Spleen (tissue), 11 donors: ENCODE measurements at regions not wholly inside any gene's neighbourhood (a gene's known extent, or its start where the extent isn't known, plus 50 kb on each side); places are given as distances from the start of the nearest gene placed in this dataset.

ENCODE experiments used
- DNase-seq: peaks from one replicate; pipeline ENCODE4 v3.0.0-alpha.2; 2020
- H3K27ac ChIP-seq, 8 donors: fragments of 200-600 bp; sonication (generic) in 7 of 8; 1 replicate in 4 of 8; 2 replicates in 4 of 8; pipeline versions ENCODE4 v1.5.0 to v1.8.0; 2016 to 2021; ENCODE audit warnings: inconsistent platforms in 4 of 8, mild to moderate bottlenecking in 4 of 8, moderate library complexity in 1 of 8
- H3K27me3 ChIP-seq, 7 donors: fragments of 200-600 bp; sonication (generic) in 6 of 7; replicated peaks in 1 of 7; 1 replicate in 4 of 7; 2 replicates in 3 of 7; pipeline versions ENCODE4 v1.5.0 to v1.8.0; 2016 to 2021; ENCODE audit warnings: inconsistent platforms in 3 of 7, mild to moderate bottlenecking in 1 of 7
- H3K36me3 ChIP-seq, 6 donors: fragments of 200-600 bp; sonication (generic) in 5 of 6; 1 replicate in 4 of 6; 2 replicates in 2 of 6; pipeline versions ENCODE4 v1.5.0 to v1.8.0; 2016 to 2021; ENCODE audit warnings: inconsistent platforms in 2 of 6
- H3K4me1 ChIP-seq, 6 donors: fragments of 200-600 bp; sonication (generic) in 5 of 6; 1 replicate in 3 of 6; 2 replicates in 3 of 6; pipeline versions ENCODE4 v1.5.0 to v1.8.0; 2016 to 2021; ENCODE audit warnings: inconsistent platforms in 3 of 6
- H3K4me3 ChIP-seq, 8 donors: fragments of 200-600 bp; sonication (generic) in 7 of 8; 1 replicate in 4 of 8; 2 replicates in 4 of 8; pipeline versions ENCODE4 v1.5.0 to v1.8.0; 2016 to 2021; ENCODE audit warnings: inconsistent platforms in 4 of 8, mild to moderate bottlenecking in 4 of 8, moderate library complexity in 2 of 8
- H3K9me3 ChIP-seq, 8 donors: fragments of 200-600 bp; sonication (generic) in 7 of 8; 1 replicate in 4 of 8; 2 replicates in 4 of 8; pipeline versions ENCODE4 v1.5.0 to v1.8.0; 2016 to 2021; ENCODE audit warnings: inconsistent platforms in 4 of 8
- CTCF ChIP-seq, 11 experiments: fragments of 200-600 bp in 7 of 11; fragments of 450-650 bp in 4 of 11; sonication (generic) in 4 of 11; IDR thresholded peaks in 8 of 11; conservative IDR thresholded peaks in 3 of 11; 1 replicate in 7 of 11; 2 replicates in 4 of 11; pipeline versions ENCODE4 v1.4.0 to v1.8.0; 2016 to 2021; ENCODE audit warnings: antibody characterized with exemption in 11 of 11, inconsistent platforms in 4 of 11, mild to moderate bottlenecking in 1 of 11
- POLR2A ChIP-seq, 3 donors: fragments of 450-650 bp; IDR thresholded peaks; one replicate each; pipeline ENCODE4 v1.5.1; 2017; ENCODE audit warnings: antibody characterized with exemption in 3 of 3, mild to moderate bottlenecking in 1 of 3
- POLR2AphosphoS5 ChIP-seq, 3 donors: sonication (generic); formaldehyde crosslinking; IDR thresholded peaks; one replicate each; pipeline ENCODE4 v1.5.1; 2017; ENCODE audit warnings: antibody characterized with exemption in 3 of 3
- WGBS, 5 donors: extraction: QIAGEN DNeasy Blood & Tissue Kit in 3 of 5; methylation state at CpG; one replicate each; pipeline versions ENCODE4 v1.1.5 to v1.1.7; 2013 to 2018; 5-methylcytosine and 5-hydroxymethylcytosine counted together
- intact Hi-C: fragments of 100-400 bp; cut with DNase I; formaldehyde crosslinking; loops from one replicate; pipeline ENCODE4 v1.15.0; 2023; ENCODE audit warnings: low total_unique reads
- donor health status: healthy with polysubstance abuse.
- donor health status: DM: no; HTN: no; CAD: no; lungs with moderate emphysema.
- donor health status: DM: no; HTN: no; CAD: no.
- donor health status: Bipolar disorder and iron deficiency.
- donor health status: healthy.
- donor health status: DM: no; HTN: no; CAD: no.
- donor health status: DM: yes; HTN: yes; CAD: no.

- no peak for DNase-seq
- 83 to 89% (median 85%) methylated on average over 8 of the region's 8 CpGs for WGBS, 5 donors
Measured at GRCh38 chr2:129133692-129134641, 815.3 kb upstream of the HS6ST1 start.

GRCh38 chr2:129135017-129135416 is 816.3 kb upstream of the HS6ST1 start:
- TF ChIP-seq CTCF (IDR thresholded peaks at IDR 0.05 in 8 of 11, conservative IDR thresholded peaks at IDR 0.05 in 3 of 11) (no peak), POLR2AphosphoS5 (IDR thresholded peaks at IDR 0.05) (no peak), POLR2A (IDR thresholded peaks at IDR 0.05) (no peak)
- DNase-seq = no peak
- no peaks in the 10 kb centered on the region for H3K27me3 ChIP-seq
- H3K4me3 ChIP-seq = no peak overlapping the region
- no peaks in the 10 kb centered on the region for H3K9me3 ChIP-seq
- H3K4me1 ChIP-seq = peaks cover 0 to 5% (median 0%) of the 10 kb centered on the region in 6 donors
- 78 to 87% (median 84%) methylated on average over 5 of the region's 5 CpGs for WGBS, 5 donors
- intact Hi-C loops = no loop called here
- H3K36me3 ChIP-seq = no peaks in the 10 kb centered on the region
- no peak overlapping the region for H3K27ac ChIP-seq

More at GRCh38 chr2:129133692-129134641, 815.3 kb upstream of the HS6ST1 start:
- TF ChIP-seq POLR2A (IDR thresholded peaks at IDR 0.05) (no peak), CTCF (IDR thresholded peaks at IDR 0.05 in 8 of 11, conservative IDR thresholded peaks at IDR 0.05 in 3 of 11) (no peak)
- peaks cover 0 to 5% (median 0%) of the 10 kb centered on the region in 6 donors for H3K4me1 ChIP-seq
- H3K36me3 ChIP-seq = no peaks in the 10 kb centered on the region
- intact Hi-C loops = no loop called here
- no peak overlapping the region for H3K4me3 ChIP-seq
- H3K27me3 ChIP-seq = no peaks in the 10 kb centered on the region
- H3K9me3 ChIP-seq = no peaks in the 10 kb centered on the region
- H3K27ac ChIP-seq = no peak overlapping the region

- H3K27ac ChIP-seq = no peak overlapping the region
- no peak overlapping the region for H3K4me3 ChIP-seq
- intact Hi-C loops = no loop called here
- no peak for TF ChIP-seq POLR2AphosphoS5 (IDR thresholded peaks at IDR 0.05)
- TF ChIP-seq CTCF (IDR thresholded peaks at IDR 0.05 in 8 of 11, conservative IDR thresholded peaks at IDR 0.05 in 3 of 11) = no peak
- H3K4me1 ChIP-seq = peaks cover 0 to 5% (median 0%) of the 10 kb centered on the region in 6 donors
- H3K36me3 ChIP-seq = no peaks in the 10 kb centered on the region
- H3K9me3 ChIP-seq = peaks cover 0 to 5% (median 0%) of the 10 kb centered on the region in 8 donors
- DNase-seq = no peak
- H3K27me3 ChIP-seq = no peaks in the 10 kb centered on the region
- WGBS, 5 donors = 81 to 95% (median 88%) methylated on average over 2 of the region's 2 CpGs
Measured at GRCh38 chr2:129139380-129139779, 820.7 kb upstream of the HS6ST1 start.

GRCh38 chr2:129142465-129142864 is 823.8 kb upstream of the HS6ST1 start:
- no peaks in the 10 kb centered on the region for H3K36me3 ChIP-seq
- no peaks in the 10 kb centered on the region for H3K4me1 ChIP-seq
- peaks cover 0 to 8% (median 0%) of the 10 kb centered on the region in 8 donors for H3K9me3 ChIP-seq
- 54 to 75% (median 65%) methylated on average over 3 of the region's 3 CpGs for WGBS, 5 donors
- intact Hi-C loops = no loop called here
- no peak for DNase-seq
- H3K27ac ChIP-seq = no peak overlapping the region
- no peaks in the 10 kb centered on the region for H3K27me3 ChIP-seq
- H3K4me3 ChIP-seq = no peak overlapping the region
- TF ChIP-seq POLR2A (IDR thresholded peaks at IDR 0.05) = no peak
- TF ChIP-seq CTCF (IDR thresholded peaks at IDR 0.05 in 8 of 11, conservative IDR thresholded peaks at IDR 0.05 in 3 of 11) = no peak
- TF ChIP-seq POLR2AphosphoS5 (IDR thresholded peaks at IDR 0.05) = no peak
